Renal cortical epithelial cell (primary cell): ENCODE measurements at regions not wholly inside any gene's neighbourhood (a gene's known extent, or its start where the extent isn't known, plus 50 kb on each side); places are given as distances from the start of the nearest gene placed in this dataset.

ENCODE experiments used
- DNase-seq: peaks from one replicate; pipeline ENCODE4 v3.0.0-alpha.2; 2011; ENCODE audit warnings: low read depth

DNA sequence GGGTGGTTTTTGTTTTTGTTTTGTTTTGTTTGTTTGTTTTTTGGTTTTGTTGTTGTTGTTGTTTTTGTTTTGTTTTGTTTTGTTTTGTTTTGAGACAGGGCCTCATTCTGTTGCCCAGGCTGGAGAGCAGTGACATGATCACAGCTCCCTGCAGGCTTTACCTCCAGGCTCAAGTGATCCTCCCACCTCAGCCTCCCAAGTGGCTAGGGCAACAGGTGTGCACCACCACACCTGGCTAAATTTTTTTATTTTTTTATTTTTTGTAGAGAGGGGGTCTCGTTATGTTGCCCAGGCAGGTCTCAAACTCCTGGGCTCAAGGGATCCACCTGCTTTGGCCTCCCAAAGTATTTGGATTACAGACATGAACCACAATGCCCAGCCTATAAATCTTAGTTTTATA lies 115.9 kb upstream of the NFE2L3 start:
- no peak for DNase-seq

DNA sequence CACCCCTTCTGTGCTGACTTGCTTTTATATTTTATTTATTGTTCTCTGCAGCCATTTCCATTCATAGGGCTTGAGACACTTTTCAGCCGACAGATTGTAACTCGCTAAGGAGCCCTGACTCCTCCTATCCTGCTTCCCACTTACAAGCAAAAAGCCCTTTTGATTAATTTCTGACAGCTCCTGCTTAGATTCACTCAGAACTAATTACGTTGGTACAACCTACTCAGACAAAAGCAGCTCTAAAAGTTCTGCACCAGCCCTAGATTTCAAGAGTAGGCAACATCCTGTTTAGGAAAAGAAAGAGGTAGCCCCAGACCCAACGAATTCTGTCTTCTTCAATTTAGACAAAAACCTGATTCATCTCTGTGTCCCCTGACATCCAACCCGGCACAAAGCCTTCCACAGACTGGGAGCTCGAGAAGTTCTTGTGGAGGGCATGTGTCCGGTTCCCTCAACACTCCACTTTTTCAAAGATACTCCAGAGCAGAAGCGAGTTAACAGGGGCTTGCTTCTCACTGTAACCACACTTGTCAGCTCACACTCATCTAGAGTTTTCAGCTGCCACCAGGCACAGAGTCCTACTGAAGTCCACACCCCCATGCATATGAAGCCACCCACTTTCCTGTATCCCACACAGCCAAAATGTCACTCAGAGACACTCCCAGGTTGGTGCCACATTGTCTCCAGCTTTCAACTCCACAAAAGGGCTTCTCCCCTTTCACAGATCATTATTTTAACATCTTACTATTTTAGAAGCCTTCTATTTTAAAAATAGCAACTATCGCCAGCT lies 113.6 kb upstream of the NFE2L3 start:
- no peak for DNase-seq

DNA sequence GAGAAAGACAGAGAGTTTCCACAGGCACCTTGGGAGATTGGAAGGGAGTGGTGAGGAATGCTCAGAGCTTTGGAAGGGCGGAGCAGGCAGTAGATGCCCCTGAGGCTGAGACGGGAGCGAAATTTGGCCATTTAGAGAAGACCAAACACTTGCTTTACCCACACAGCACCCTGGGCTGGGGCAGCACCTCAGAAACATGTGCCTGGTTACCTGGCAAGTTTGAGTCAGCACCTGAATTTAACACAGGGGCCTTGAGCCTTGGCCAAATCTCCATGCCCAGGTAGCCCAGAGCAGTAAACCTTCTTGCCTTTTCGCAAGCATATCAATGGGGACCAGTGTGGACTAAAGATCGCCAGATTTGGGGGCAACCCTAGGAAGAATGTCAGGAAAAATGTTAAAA lies 111.9 kb upstream of the NFE2L3 start:
- no peak for DNase-seq

DNA sequence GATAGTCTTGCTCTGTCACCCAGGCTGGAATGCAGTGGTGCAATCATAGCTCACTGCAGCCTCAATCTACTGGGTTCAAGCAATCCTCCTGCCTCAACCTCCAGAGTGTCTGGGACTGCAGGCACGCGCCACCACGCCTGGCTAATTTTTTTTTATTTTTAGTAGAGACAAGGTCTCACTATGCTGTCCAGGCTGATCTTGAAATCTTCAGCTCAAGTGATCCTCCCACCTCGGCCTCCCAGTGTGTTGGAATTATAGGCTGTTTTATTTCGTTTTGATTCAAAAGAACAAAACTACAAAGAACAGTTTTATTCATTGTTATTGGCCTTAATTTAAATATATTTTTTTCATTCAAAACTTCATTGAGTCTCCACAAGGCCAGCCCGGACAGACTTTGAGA lies 109.8 kb upstream of the NFE2L3 start:
- no peak for DNase-seq

DNA sequence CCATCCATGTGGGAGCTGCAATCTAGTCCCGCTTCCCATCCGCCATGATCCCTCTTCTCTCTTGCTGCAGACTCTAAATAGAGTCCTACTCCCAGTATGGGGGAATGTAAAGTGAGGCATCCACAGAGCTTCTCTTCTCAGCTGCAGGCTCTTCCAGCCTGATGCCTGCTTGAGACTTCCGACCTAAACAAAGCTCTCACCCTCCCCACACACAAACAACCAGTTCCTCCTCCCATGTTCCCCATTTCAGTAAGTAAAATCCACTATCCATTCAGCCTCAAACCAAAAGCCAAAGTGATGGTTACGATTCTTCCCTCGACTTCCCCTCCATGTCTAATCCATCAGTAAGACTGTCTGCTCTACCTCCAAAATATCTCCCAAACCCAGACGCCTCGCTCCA lies 108.2 kb upstream of the NFE2L3 start:
- DNase-seq = no peak

DNA sequence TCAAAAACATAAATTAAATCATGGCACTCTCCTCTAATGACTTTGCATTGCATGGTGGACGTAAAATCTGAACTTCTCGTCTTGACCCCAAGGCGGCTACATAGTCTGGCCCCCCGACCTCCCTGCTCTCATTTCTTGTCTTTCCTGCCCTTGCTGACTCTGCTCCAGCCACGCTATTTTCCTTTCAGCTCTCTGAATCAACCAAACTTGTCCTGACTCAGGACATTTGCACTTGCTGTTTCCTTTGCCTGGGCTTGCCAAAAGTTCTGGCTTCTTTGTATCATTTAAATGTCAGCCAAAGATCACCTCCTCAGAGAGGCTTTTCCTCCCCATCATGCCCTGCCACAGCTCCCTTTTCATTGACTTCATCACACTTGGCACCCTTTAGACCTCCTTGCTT lies 107.7 kb upstream of the NFE2L3 start:
- no peak for DNase-seq

DNA sequence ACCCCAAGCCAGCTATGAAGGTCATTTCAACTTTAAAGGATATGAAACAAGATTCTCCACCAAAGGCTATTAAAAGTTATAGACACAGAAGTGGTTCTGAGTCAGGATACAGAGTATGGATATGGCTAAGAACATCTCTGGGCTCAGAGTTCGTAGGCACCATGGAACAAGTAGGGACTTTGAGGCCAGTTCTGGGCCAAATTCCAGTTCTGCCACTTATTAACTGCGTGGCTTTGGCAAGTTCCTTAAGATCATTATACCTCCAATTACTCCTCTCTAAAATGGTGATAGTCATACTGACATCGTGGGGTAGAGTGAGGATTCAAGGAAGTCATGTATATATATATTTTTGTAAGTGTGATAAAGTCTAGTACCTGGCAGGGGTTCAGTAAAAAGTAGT lies 105.8 kb upstream of the NFE2L3 start:
- DNase-seq = peak; percentile 96

DNA sequence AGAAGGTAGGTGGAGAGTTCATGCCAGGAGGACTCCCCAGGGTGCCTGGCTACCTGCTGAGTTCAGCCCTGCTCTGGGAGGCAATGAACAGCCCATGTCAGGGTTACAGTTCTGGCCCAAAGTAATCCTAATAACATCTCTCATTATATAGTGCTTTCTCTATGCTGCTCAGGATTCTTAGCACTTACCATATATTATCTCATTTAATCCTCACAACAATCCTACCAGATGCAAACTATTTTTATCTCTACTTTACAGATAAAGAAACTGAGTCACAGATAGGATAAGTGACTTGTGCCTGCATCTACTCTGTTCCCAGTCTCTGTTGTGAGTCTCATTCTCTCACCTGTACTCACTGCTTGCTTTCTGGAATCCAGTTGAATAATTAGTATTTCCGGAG lies 105.1 kb upstream of the NFE2L3 start:
- DNase-seq = no peak

DNA sequence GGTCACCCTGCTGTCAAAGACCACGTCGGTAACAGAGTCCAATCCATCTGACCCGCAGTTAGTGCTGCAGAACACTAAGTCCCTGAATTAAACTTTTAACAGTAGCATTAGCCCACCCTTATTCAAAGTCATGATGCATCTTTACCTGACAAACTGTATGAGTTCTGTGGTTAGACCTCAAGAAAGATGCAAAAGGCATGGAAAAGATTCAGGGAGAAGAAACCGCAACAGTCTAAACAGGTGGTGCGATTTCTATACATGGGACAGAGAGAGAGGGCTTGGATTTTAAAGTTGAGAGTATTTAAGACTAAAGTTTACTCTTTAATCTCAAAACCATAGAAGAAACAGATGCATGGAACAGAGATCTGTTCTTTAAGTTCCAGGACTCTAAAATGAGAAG lies 103.3 kb upstream of the NFE2L3 start:
- DNase-seq = no peak

DNA sequence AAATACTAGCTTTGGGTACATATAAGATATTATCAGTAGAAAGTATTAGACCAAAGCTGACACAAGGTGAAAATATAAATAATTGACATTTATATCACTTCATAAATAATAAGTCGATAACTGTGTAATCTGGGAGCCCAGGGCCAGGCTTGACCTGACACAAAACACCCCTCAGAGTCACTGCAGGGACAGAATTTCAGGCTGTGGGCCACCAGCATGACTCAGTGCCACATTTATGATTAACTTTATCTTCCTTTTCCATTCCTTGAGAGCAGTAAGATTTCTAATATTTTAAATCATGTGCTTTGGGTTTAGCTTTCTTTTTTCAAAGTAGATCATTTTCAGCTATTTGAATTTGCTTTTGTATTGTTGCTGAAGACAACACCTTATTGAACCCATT lies 102.9 kb upstream of the NFE2L3 start:
- DNase-seq = peak; percentile 34

DNA sequence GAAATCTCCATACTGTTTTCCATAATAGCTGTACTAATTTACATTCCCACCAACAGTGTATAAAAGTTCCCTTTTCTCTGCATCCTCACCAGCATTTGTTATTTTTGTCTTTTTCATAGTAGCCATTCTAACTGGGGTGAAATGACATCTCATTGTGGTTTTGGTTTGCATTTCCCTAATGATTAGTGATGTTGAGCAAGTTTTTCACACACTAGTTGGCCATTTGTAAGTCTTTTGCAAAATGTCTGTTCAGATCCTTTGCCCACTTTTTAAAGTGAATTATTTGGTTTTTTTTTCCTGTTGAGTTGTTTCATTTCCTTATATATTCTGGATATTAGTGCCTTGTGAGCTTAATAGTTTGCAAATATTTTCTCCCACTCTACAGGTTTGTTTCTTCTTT lies 101.0 kb upstream of the NFE2L3 start:
- peak; percentile 36 for DNase-seq

DNA sequence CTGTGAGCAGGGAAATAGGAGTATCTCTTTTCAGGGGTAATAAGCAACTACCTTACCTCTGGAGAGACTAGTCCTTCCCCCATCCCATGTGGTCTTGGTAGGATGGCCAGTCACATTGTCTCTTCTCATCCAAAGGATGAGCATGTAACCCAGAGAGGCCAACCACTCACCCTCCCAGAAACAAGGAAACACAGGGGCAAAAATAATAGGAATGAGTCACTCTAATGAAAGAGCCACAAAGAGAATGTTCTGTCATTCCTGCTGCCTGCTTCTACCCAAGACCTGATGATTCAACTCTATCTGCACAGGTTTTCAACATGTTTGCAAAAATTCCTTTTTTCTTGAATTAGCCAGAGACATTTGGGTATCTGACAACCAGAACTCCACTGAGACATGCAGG lies 99.3 kb upstream of the NFE2L3 start:
- peak; percentile 97 for DNase-seq

DNA sequence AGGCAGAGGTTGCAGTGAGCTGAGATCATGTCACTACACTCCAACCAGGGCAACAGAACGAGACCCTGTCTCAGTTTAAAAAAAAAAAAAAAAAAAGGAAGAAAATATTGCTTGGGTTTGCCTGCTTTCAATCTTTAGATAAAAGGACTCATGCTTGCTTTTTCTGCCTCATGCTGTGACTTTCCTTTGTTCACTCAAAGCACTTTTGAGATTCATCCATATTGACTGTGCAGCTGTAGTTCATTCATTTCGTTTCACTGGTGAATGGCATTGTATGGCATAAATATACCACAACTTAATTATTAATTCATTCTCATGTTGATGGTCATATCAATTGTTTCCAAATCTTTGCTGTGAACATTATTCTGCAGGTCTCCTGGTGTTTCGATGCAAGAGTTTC lies 97.6 kb upstream of the NFE2L3 start:
- DNase-seq = no peak

DNA sequence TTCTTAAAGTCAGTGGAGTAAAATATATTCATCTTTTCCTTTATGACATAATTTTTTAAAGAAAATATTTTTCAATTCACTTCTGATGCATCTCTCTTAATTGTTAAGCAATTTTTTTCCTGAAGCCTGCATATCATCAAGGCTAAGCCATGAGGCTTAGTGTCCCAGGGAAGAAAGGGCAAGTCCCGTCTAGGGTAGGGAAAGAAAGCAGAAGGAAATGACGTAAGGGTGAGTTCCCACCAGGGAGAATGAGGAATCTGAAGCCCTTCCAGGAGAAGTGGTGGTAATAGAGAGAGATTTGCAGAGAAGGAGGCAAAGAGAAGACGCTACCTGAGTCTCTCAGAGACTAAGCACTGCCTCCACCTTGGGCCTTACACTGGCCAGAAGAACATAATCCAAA lies 96.8 kb upstream of the NFE2L3 start:
- no peak for DNase-seq

DNA sequence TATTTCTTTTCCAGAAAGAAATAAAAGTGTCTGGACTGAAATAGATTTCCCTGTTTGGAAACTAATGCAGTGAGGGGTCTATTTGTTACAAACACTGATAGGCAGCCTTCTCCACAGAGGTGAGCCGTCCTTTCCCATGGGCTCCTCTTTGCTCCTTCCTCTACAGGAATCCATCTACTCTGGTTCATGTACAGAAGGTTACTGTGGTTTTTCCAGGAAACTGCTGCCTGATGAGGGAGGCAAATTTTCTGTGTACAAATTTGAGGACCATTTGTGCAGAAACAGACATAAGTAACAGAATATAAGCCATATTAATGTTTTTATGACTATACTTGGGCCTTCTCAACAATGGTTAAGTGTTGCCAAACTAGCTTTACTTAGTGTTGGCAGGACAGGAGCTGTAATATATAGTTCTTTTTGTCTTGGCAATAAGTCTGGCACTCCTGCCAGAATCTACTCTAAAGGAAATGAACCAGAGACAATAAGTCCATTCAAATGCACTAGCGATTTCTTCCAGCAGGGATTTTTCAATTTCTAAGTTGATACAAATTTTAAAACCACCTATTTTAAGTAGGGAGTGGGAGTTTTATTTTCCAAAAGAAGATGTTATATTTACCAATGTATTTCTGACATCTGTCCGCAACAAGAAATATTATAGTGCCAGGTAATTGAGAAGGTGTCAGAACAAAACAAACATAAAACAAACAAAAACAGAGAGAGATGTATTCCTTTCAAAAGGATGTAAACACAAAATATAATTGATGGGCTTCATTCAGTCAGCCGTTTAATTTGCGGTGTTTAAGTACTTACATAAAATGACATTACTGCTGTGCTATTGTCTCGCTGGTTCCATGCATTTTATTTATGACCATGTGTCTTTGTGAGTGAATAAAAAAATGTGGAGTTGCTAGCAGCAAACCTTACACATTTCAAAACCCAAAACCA lies 91.0 kb upstream of the NFE2L3 start:
- DNase-seq = no peak

DNA sequence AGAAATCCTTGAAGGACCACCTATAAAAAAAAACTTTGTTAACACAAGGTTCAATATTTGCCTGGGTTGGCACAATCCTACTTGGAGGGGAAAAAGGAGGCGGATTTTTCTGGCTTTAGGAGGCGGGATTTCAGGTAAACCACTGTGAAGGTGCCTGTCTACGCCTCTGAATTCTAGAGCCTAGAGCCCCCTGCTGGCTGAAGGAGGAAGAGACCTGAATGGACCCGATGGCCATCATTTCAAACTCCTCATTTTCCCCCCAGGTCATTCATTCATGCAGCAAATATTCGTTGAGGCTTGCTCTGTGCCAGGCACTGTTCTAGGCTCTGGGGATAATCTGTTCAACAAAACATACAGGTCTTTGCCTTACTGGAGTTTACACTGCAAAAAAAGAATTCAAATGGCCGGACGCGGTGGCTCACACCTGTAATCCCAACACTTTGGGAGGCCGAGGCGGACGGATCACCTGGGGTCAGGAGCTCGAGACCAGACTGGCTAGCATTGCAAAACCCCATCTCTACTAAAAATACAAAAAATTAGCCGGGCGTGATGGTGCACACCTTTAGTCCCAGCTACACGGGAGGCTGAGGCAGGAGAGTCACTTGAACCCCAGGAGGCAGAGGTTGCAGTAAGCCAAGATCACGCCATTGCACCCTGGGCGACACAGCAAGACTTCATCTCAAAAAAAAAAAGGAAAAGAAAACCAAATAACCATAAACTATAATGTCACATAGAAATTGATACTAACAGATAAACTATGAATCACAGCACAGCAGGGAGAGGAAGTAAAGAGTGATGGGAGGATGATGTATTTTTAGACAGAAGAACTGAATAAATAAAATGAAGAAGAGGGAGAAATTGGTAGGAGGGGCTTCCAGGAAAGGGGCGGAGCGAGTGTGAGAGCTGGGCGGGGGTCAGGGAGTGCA lies 90.1 kb upstream of the NFE2L3 start:
- peak; percentile 55 for DNase-seq

DNA sequence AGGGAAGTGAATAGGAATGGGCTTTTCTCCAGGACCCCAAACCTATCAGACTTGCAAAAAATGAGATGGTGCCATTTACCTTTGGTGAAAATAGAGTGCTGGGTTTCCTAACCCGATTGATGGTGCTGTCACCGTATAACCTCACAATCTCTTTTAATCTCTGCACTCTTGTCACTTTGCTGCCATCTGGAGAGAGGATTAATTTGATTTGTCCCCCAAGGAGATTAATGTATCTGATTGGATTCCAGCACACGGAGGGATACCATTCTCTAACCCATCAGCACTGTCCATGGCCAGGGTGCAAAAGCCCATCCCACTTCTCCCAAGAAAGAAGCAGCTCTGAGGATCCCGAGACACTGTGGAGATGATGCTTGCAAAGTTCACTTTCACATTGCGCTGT lies 86.3 kb upstream of the NFE2L3 start:
- DNase-seq = no peak

DNA sequence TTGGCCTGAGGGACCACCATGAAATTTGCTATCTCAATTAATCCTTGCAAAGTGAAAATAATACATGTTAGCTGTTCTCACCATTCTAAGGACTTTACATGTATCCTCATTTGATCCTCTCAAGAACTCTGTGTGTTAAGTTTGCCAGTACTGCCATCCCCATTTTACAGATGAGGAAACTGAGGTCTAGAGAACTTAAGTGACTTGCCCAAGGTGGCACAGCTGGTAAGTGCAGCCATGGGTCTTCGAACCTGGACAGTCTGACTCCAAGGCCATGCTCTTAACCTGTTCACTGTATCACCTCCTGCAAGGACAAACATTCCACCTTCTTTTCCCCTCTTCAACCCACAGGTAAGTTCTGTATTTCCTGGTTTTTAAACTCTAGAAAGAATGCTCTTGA lies 85.3 kb upstream of the NFE2L3 start:
- DNase-seq = no peak

DNA sequence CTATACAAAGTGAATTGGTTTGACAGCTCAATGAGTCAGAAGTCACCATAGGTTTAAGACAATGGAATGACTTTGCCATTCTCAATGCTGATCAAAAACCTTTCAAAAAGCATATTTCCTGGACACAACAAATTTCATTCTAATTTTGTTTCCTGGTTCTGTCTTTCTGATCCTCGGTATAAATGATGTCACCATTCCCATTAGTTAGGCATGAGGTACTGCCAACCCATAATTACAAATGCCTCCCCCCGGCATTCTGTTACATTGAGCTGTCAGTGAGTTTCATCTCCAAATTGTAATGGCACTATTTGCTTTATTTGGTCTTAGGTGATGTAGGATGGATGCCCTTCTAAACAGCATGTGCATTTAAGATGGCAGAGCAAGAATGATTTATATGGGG lies 81.7 kb upstream of the NFE2L3 start:
- DNase-seq = no peak

DNA sequence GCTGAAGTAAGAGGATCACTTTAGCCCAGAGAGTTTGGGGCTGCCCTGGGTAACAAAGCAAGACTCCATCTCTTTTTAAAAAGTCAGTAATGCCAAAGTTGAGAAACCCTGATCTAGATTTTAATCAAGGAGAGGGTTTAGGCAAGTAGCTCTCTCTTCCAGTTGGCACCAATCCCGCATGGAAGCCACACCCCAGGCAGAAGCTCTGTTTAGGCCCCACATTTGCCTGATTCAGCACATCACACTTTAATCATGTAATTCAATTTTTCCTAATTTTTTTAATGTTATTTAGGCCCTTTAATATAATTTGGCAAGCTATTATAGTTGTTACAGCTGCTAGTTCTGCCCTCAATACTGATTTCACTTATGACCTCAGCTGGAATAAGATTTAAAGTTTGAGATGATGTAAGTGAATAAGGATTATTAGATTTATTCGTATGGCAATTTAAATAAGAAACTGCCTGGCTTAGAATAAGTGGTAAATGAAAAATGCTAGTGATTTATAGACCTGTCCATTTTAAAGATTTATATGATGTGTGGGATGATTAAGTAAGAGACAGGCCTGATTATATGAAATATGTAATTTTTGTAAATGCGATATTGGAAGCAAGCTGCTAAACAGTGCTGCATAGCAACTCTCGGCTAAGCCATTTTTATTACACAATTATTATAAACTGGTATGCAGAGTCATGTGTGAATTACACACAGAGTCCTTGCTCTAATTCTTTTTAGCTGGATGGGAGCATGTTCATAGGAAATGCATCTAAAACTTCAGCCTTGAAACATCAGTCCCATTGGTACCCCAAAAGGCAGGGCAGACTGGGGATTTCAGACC lies 80.2 kb upstream of the NFE2L3 start:
- DNase-seq = no peak

DNA sequence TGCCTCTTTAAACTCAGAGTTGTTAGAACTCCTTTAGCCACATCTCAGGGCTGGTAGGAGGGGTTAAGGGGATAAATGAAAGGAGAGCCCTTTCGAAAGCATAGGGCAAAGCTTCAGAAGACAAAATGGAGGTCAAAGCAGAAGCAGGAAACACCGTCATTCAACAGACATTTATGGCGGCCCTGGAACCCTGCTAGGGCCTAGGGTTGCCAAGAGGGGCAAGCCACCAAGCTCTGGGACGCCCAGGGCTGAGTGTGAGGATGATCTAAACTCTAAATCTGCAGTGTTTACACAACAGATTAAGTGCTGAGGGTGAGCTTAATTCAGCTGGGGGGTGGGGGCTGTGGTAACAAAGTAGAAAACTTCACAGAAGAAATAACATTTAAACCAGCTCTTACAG lies 79.0 kb upstream of the NFE2L3 start:
- no peak for DNase-seq
